ENCODE measurements at regions not wholly inside any gene's neighbourhood (a gene's known extent, or its start where the extent isn't known, plus 50 kb on each side); places are given as distances from the start of the nearest gene placed in this dataset.
A peak's percentile ranks its signal among the peaks of the same experiment; 100 is the strongest.

GRCh38 chr10:4775808-4776207 is 50.2 kb upstream of the AKR1E2 start:
- no peak for DNase-seq (ENCODE audit: low spot score)

GRCh38 chr10:4772202-4772570 is 53.8 kb upstream of the AKR1E2 start:
- no peak for DNase-seq (ENCODE audit: low spot score)

- DNase-seq (ENCODE audit: low spot score): no peak
These were observed 54.3 kb upstream of the AKR1E2 start for GRCh38 chr10:4771554-4772201.

- DNase-seq (ENCODE audit: low spot score): no peak
These were observed 55.0 kb upstream of the AKR1E2 start for GRCh38 chr10:4770801-4771553.

- no peak for DNase-seq (ENCODE audit: low spot score)
These were observed 57.6 kb upstream of the AKR1E2 start for GRCh38 chr10:4768416-4768815.

GRCh38 chr10:4767033-4767814 is 58.8 kb upstream of the AKR1E2 start:
- peak; percentile 15 for DNase-seq (ENCODE audit: low spot score)

GRCh38 chr10:4766454-4766853 is 59.6 kb upstream of the AKR1E2 start:
- DNase-seq (ENCODE audit: low spot score): no peak

GRCh38 chr10:4765428-4765827 is 60.6 kb upstream of the AKR1E2 start:
- DNase-seq (ENCODE audit: low spot score): no peak

- no peak for DNase-seq (ENCODE audit: low spot score)
These were observed 62.0 kb upstream of the AKR1E2 start for GRCh38 chr10:4763960-4764428.

- no peak for DNase-seq (ENCODE audit: low spot score)
These were observed 62.5 kb upstream of the AKR1E2 start for GRCh38 chr10:4763513-4763912.

GRCh38 chr10:4758256-4758655 is 67.8 kb upstream of the AKR1E2 start:
- no peak for DNase-seq (ENCODE audit: low spot score)

GRCh38 chr10:4755286-4755989 is 70.6 kb upstream of the AKR1E2 start:
- DNase-seq (ENCODE audit: low spot score): no peak

GRCh38 chr10:4754143-4754542 is 71.9 kb upstream of the AKR1E2 start:
- no peak for DNase-seq (ENCODE audit: low spot score)

GRCh38 chr10:4751211-4751610 is 74.8 kb upstream of the AKR1E2 start:
- DNase-seq (ENCODE audit: low spot score): no peak

GRCh38 chr10:4749271-4749574 is 76.8 kb upstream of the AKR1E2 start:
- no peak for DNase-seq (ENCODE audit: low spot score)

- no peak for DNase-seq (ENCODE audit: low spot score)
These were observed 77.3 kb upstream of the AKR1E2 start for GRCh38 chr10:4748491-4749270.

GRCh38 chr10:4742217-4742616 is 83.8 kb upstream of the AKR1E2 start:
- no peak for DNase-seq (ENCODE audit: low spot score)

- no peak for DNase-seq (ENCODE audit: low spot score)
These were observed 85.5 kb upstream of the AKR1E2 start for GRCh38 chr10:4740471-4740870.

GRCh38 chr10:4736608-4737007 is 89.4 kb upstream of the AKR1E2 start:
- no peak for DNase-seq (ENCODE audit: low spot score)

- DNase-seq (ENCODE audit: low spot score): no peak
These were observed 89.8 kb upstream of the AKR1E2 start for GRCh38 chr10:4736183-4736582.

GRCh38 chr10:4733843-4734224 is 92.2 kb upstream of the AKR1E2 start:
- no peak for DNase-seq (ENCODE audit: low spot score)
